Stimulated activated CD8-positive, alpha-beta memory T cell treated with anti-CD3 and anti-CD28 coated beads, Interleukin-4, amount 100 ng/mL, for 4 hours (primary cell): ENCODE measurements at regions not wholly inside any gene's neighbourhood (a gene's known extent, or its start where the extent isn't known, plus 50 kb on each side); places are given as distances from the start of the nearest gene placed in this dataset.

ENCODE experiments used
- DNase-seq, 2 donors: peaks; one replicate each; pipeline ENCODE4 v3.0.0-alpha.2; 2020; ENCODE audit warnings: low read depth in 2 of 2, low spot score in 1 of 2

DNA sequence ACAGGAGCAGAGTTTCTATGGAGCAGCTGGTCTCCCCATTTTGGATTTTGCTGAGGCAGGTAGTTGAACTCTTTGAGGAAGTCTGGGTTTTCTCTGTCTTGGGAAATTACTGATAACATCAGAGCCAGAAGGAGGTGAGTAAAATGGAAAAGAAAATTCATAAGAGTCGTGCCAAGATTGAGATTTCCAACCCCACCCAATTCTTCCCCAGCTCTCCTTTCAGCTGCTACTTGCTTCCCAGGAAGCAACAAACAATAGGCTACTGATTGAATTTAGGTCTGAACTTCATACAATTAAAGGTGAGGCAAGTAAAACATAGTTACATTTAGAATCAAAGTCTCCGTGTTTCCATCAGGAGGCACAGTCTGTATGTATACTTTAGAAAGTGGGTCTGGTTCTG, 54.6 kb upstream of the EOLA2 start:
- DNase-seq: no peak

GRCh38 chrX:149993989-149994388, 55.7 kb upstream of the EOLA2 start:
- no peak for DNase-seq

GRCh38 chrX:149996515-149996914, 58.2 kb upstream of the EOLA2 start:
- no peak for DNase-seq

DNA sequence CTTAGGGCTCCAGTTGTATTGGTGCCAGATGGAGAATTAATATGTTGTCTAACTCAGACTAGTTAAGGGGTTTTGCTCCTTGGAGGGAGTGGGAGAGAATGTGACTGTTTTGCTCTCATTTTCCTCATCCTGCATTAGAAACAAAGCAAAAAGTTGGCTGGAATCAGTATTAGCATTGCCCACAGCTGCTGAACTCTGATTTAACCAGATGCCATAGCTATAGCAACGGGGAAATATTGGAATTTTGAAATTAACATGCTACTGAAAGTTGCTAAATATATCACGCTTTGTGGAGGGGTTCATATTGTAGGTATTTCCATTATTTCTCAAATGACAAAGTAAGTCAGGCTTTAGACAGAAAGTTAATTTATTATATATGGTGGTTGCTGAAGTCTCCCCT, 66.7 kb upstream of the EOLA2 start:
- DNase-seq: no peak

- no peak for DNase-seq
Measured at GRCh38 chrX:150007356-150007755, 69.1 kb upstream of the EOLA2 start.

- no peak for DNase-seq
Measured at GRCh38 chrX:150012647-150013381, 74.5 kb upstream of the EOLA2 start.

DNA sequence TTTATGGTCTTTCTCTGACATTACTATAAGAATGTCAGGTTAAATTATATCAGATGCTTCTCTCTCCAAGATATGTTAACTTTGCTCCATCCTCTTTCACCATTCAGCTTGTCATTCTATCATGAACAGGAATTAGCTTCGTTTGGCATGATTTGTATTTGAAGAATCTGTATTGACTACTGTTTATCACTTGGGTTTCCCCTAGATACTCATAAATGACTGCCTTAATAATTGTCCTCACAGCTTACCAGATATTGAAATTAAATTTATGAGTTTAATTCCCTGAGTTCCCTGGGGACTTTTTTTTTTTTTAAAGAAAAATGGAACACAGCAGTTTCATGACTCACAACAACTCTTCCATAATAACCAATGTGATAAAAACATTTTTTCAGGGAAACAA, 76.2 kb upstream of the EOLA2 start:
- no peak for DNase-seq

- no peak for DNase-seq
Measured at GRCh38 chrX:150017868-150018267, 79.6 kb upstream of the EOLA2 start.

DNA sequence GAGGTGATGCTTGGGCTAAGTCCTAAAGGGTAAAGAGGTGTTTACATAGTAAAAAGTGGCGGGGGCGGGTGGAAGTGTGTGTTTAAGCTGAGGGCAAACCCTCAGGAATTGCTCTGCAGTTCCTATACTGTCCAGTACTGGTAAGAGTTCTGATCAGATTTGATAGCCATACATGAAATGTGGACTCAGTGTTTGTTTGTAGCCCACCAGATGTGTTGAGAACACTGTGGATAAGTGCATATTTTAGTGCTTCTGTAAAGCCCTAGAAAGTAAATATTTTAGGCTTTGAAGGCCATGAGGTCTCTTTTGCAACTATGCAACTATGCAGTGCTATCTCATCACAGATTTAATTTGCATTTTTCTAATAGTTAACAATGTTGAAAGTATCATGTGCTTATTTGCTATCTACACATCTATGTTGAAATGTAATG, 80.7 kb upstream of the EOLA2 start:
- DNase-seq: no peak

GRCh38 chrX:150028692-150029091, 90.4 kb upstream of the EOLA2 start:
- DNase-seq: no peak

- DNase-seq: no peak
Measured at GRCh38 chrX:150032742-150033141, 94.5 kb upstream of the EOLA2 start.

- DNase-seq: no peak
Measured at GRCh38 chrX:150034788-150035187, 96.5 kb upstream of the EOLA2 start.

- DNase-seq: no peak
Measured at GRCh38 chrX:150035531-150035930, 97.2 kb upstream of the EOLA2 start.

- no peak for DNase-seq
Measured at GRCh38 chrX:150036181-150036580, 97.9 kb upstream of the EOLA2 start.

DNA sequence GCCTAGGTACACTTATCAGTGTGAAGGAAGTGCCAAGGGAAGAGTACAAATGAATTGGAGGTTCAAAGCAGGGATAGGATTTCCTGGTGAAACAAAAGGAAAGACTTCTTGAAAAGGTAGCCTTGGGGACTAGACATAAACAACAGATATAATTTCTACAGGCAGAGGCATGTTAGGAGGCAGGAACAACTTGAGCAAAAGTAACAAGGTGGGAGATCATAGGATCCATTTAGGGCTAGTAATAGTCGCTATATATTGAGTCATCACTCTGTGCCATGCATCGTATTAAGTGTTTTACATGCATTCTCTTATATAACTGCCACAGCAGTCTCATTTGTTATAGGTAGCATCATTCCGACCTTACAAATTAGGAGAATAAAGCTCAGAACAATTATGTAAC, 98.3 kb upstream of the EOLA2 start:
- no peak for DNase-seq

- no peak for DNase-seq
Measured at GRCh38 chrX:150037041-150037440, 98.8 kb upstream of the EOLA2 start.

DNA sequence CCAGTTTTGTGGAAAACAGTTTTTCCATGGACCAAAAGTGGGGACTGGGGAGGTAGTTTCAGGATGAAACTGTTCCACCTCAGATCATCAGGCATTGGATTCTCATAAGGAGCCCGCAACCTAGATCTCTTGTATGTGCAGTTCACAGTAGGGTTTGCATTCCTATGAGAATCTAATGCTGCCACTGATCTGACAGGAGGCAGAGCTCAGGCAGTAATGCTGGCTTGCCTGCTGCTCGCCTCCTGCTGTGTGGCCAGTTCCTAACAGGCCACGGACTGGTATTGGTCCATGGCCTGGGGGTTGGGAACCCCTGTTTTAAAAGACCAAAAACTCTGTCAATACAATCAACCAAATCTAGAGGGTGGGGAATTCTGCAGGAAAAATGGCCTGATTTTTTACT, 100.0 kb upstream of the EOLA2 start:
- DNase-seq: no peak

DNA sequence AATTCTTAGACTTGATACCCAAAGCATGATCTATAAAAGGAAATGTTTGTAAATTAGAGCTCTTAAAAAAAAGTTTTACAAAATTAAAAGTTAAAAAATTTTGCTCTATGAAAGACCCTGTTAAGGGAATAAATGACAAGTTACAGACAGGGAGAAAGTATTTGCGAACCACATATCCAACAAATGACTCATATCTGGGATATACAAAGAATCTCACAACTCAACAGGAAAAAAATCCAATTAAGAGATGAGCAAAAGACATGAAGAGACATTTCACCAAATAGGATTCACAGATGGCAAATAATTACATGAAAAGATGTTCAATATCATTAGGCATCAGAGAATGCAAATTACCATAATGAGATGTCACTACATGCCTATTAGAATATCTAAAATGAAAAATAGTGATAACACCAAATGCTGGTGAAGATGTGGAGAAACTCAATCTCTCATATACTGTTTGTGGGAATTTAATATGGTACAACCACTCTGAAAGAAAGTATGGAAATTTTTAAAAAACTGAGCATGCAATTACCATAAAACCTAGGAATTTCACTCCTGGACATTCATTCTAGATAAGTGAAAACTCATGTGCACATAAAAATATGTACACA, 100.8 kb upstream of the EOLA2 start:
- no peak for DNase-seq

- no peak for DNase-seq
Measured at GRCh38 chrX:150041208-150041607, 102.9 kb upstream of the EOLA2 start.

- no peak for DNase-seq
Measured at GRCh38 chrX:150044556-150044955, 106.3 kb upstream of the EOLA2 start.

- DNase-seq: no peak
Measured at GRCh38 chrX:150047818-150048217, 109.5 kb upstream of the EOLA2 start.

DNA sequence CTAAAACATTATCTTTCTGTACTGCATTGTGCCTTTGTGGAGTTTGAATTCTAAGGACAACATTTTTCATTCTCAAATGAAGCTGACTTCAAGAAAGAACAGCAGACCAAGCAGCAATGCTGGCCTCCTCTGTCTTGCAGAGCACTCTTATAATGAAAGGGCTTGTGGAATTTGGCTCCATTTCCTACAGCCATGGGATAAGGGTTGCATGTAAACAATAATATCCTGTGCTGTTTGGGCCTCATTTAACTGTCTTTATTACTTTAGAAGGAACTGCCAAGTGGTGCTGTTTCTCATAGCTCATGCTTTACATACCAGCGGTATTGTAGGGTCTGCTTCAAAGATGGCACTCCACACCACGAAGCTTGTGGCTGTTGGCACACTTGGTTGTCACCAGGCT, 111.4 kb upstream of the EOLA2 start:
- DNase-seq: no peak

DNA sequence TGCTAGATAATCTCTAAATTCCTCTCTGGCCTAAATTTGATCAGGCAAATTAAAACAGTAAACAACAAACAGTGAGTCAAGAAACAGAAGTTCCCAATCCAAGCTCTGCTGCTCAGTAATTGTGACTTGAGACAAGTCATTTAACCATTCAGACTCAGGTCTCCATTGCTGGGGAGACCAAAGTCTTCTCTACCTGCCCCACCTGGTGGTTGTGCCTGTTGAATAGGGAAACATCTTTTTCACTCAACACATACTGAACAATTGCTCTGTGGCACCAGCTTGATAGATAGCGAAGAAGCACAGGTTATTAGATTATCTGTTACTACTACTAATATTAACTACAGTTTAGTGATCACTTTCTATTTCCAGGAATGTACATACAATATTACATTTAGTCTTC, 112.1 kb upstream of the EOLA2 start:
- DNase-seq: no peak
